Astrocyte (in vitro differentiated cells and primary cell): ENCODE measurements at regions not wholly inside any gene's neighbourhood (a gene's known extent, or its start where the extent isn't known, plus 50 kb on each side); places are given as distances from the start of the nearest gene placed in this dataset.

ENCODE experiments used
- DNase-seq: peaks from one replicate; pipeline ENCODE4 v3.0.0-alpha.2; 2010; ENCODE audit warnings: low read depth
- FAIRE-seq: peaks from 2 replicates; lab custom pipeline; 2011; peaks lifted over from hg19 to GRCh38; lab: Jason Lieb, UNC
- H2AFZ ChIP-seq: 2 replicates; pipeline ENCODE4 v1.6.0; 2012; ENCODE audit warnings: low read depth, low read length, inconsistent platforms
- H3K27ac ChIP-seq: 2 replicates; pipeline ENCODE4 v1.5.1; 2011; ENCODE audit warnings: low read depth, low read length, inconsistent platforms
- H3K27me3 ChIP-seq: 2 replicates; pipeline ENCODE4 v1.6.0; 2011; ENCODE audit warnings: low read length, inconsistent platforms; ENCODE audit not compliant: insufficient read depth
- H3K36me3 ChIP-seq: 2 replicates; pipeline ENCODE4 v1.5.1; 2011; ENCODE audit warnings: low read length, inconsistent platforms; ENCODE audit not compliant: insufficient read depth
- H3K4me1 ChIP-seq: 2 replicates; pipeline ENCODE4 v1.5.1; 2011; ENCODE audit warnings: low read length, inconsistent platforms; ENCODE audit not compliant: insufficient read depth
- H3K4me2 ChIP-seq: 2 replicates; pipeline ENCODE4 v1.6.0; 2012; ENCODE audit warnings: low read length, inconsistent platforms
- H3K4me3 ChIP-seq: 2 replicates; pipeline ENCODE4 v1.5.1; 2011; ENCODE audit warnings: low read depth, mild to moderate bottlenecking, low read length, inconsistent platforms; ENCODE audit not compliant: insufficient read depth
- H3K79me2 ChIP-seq: 2 replicates; pipeline ENCODE4 v1.6.0; 2012; ENCODE audit warnings: mild to moderate bottlenecking, low read length, inconsistent platforms; ENCODE audit not compliant: insufficient read depth
- H3K9ac ChIP-seq: 2 replicates; pipeline ENCODE4 v1.6.0; 2012; ENCODE audit warnings: mild to moderate bottlenecking, low read length, inconsistent platforms
- H3K9me3 ChIP-seq: 2 replicates; pipeline ENCODE4 v1.5.1; 2012; ENCODE audit warnings: low read depth, mild to moderate bottlenecking, low read length, inconsistent platforms; ENCODE audit not compliant: insufficient read depth
- H4K20me1 ChIP-seq: 2 replicates; pipeline ENCODE4 v1.6.0; 2012; ENCODE audit warnings: low read length, inconsistent platforms; ENCODE audit not compliant: insufficient read depth
- H3K27ac Mint-ChIP-seq: one replicate; pipeline ENCODE4 v1.8.0; 2021; ENCODE audit warnings: mild to moderate bottlenecking, mixed read lengths; ENCODE audit not compliant: unreplicated experiment
- H3K27me3 Mint-ChIP-seq: one replicate; pipeline ENCODE4 v1.8.0; 2021; ENCODE audit warnings: low read depth, mixed read lengths; ENCODE audit not compliant: unreplicated experiment
- H3K36me3 Mint-ChIP-seq: one replicate; pipeline ENCODE4 v1.8.0; 2021; ENCODE audit warnings: low read depth, mixed read lengths; ENCODE audit not compliant: unreplicated experiment
- H3K4me1 Mint-ChIP-seq: one replicate; pipeline ENCODE4 v1.8.0; 2021; ENCODE audit warnings: low read depth, mixed read lengths; ENCODE audit not compliant: unreplicated experiment
- H3K4me3 Mint-ChIP-seq: one replicate; pipeline ENCODE4 v1.8.0; 2021; ENCODE audit warnings: mild to moderate bottlenecking, moderate library complexity, mixed read lengths; ENCODE audit not compliant: unreplicated experiment
- H3K9me3 Mint-ChIP-seq: one replicate; pipeline ENCODE4 v1.8.0; 2021; ENCODE audit warnings: mild to moderate bottlenecking, mixed read lengths; ENCODE audit not compliant: unreplicated experiment
- CTCF ChIP-seq: IDR thresholded peaks from 2 replicates; pipeline ENCODE4 v1.5.1; 2011; ENCODE audit warnings: low read depth, mild to moderate bottlenecking, inconsistent platforms, low read length, moderate library complexity; ENCODE audit not compliant: insufficient read depth
- EZH2 ChIP-seq: IDR thresholded peaks from 2 replicates; pipeline ENCODE4 v1.6.1; 2012; ENCODE audit warnings: mild to moderate bottlenecking, low read length, inconsistent platforms; ENCODE audit not compliant: insufficient read depth

GRCh38 chr6:44538131-44538806 is 150.8 kb downstream of the CDC5L start:
- Histone ChIP-seq H3K27me3 (no peaks in the 10 kb centered on the region), H3K4me1 (peaks cover 5% of the 10 kb centered on the region), H2AFZ (no peak overlapping the region), H3K4me3 (no peak overlapping the region), H3K4me2 (no peak overlapping the region), H3K79me2 (no peaks in the 10 kb centered on the region), H3K9me3 (no peaks in the 10 kb centered on the region), H3K27ac (no peak overlapping the region), H4K20me1 (no peaks in the 10 kb centered on the region), H3K9ac (no peak overlapping the region), H3K36me3 (no peaks in the 10 kb centered on the region)
- Mint-ChIP-seq H3K36me3 (no peaks in the 10 kb centered on the region), H3K4me1 (peaks cover 17% of the 10 kb centered on the region), H3K9me3 (peaks cover 4% of the 10 kb centered on the region), H3K27me3 (peaks cover 5% of the 10 kb centered on the region), H3K4me3 (no peak overlapping the region), H3K27ac (no peak overlapping the region)
- no peak for TF ChIP-seq CTCF
- no peak for TF ChIP-seq EZH2
- FAIRE-seq (no peak), DNase-seq (no peak)

GRCh38 chr6:44538807-44539201 is 151.3 kb downstream of the CDC5L start:
- H3K27ac ChIP-seq: no peak overlapping the region
- no peaks in the 10 kb centered on the region for H3K79me2 ChIP-seq
- no peaks in the 10 kb centered on the region for H4K20me1 ChIP-seq
- Mint-ChIP-seq H3K36me3 (no peaks in the 10 kb centered on the region), H3K9me3 (peaks cover 4% of the 10 kb centered on the region), H3K4me1 (peaks cover 17% of the 10 kb centered on the region), H3K27me3 (peaks cover 5% of the 10 kb centered on the region), H3K27ac (no peak overlapping the region), H3K4me3 (no peak overlapping the region)
- no peak overlapping the region for H3K9ac ChIP-seq
- FAIRE-seq (no peak), DNase-seq (no peak)
- TF ChIP-seq CTCF (no peak), EZH2 (no peak)
- no peak overlapping the region for H2AFZ ChIP-seq
- H3K27me3 ChIP-seq: no peaks in the 10 kb centered on the region
- H3K36me3 ChIP-seq: no peaks in the 10 kb centered on the region
- no peaks in the 10 kb centered on the region for H3K9me3 ChIP-seq
- no peak overlapping the region for H3K4me2 ChIP-seq
- H3K4me1 ChIP-seq: peaks cover 5% of the 10 kb centered on the region
- no peak overlapping the region for H3K4me3 ChIP-seq

- H3K9me3 ChIP-seq: no peaks in the 10 kb centered on the region
- H3K9me3 Mint-ChIP-seq: peaks cover 4% of the 10 kb centered on the region
- H3K9ac ChIP-seq: no peak overlapping the region
- no peak overlapping the region for H3K4me3 ChIP-seq
- peaks cover 15% of the 10 kb centered on the region for H3K4me1 Mint-ChIP-seq
- H2AFZ ChIP-seq: no peak overlapping the region
- H3K4me2 ChIP-seq: no peak overlapping the region
- peaks cover 5% of the 10 kb centered on the region for H3K27me3 Mint-ChIP-seq
- no peaks in the 10 kb centered on the region for H4K20me1 ChIP-seq
- H3K4me1 ChIP-seq: peaks cover 5% of the 10 kb centered on the region
- no peak overlapping the region for H3K27ac ChIP-seq
- H3K27me3 ChIP-seq: no peaks in the 10 kb centered on the region
- TF ChIP-seq CTCF (no peak), EZH2 (no peak)
- no peaks in the 10 kb centered on the region for H3K36me3 Mint-ChIP-seq
- FAIRE-seq (no peak), DNase-seq (no peak)
- H3K36me3 ChIP-seq: no peaks in the 10 kb centered on the region
- H3K27ac Mint-ChIP-seq: no peak overlapping the region
- no peak overlapping the region for H3K4me3 Mint-ChIP-seq
- H3K79me2 ChIP-seq: no peaks in the 10 kb centered on the region
Observed at GRCh38 chr6:44539701-44540355, 152.3 kb downstream of the CDC5L start.
